CD4-positive, CD25-positive, alpha-beta regulatory T cell (primary cell): ENCODE measurements at regions not wholly inside any gene's neighbourhood (a gene's known extent, or its start where the extent isn't known, plus 50 kb on each side); places are given as distances from the start of the nearest gene placed in this dataset.

Source experiments
- ATAC-seq, 2 donors: fragments of 150-1000 bp; cut with Tn5 transposase; one replicate each; pipeline ENCODE4 v1.10.0; 2021; ENCODE audit warnings: low read depth in 2 of 2, moderate number of reproducible peaks in 2 of 2, moderate library complexity in 1 of 2
- DNase-seq, 3 donors: peaks; one replicate each; pipeline versions ENCODE4 v3.0.0 to v3.0.0-alpha.2; 2012 to 2022; ENCODE audit warnings: mixed read lengths in 1 of 3
- H3K27ac ChIP-seq: one replicate; pipeline ENCODE4 v1.7.0; 2013; ENCODE audit warnings: mild to moderate bottlenecking, low read length; ENCODE audit not compliant: insufficient read depth, poor library complexity, severe bottlenecking
- H3K27me3 ChIP-seq: one replicate; pipeline ENCODE4 v1.7.0; 2013; ENCODE audit warnings: low read length; ENCODE audit not compliant: control insufficient read depth, insufficient read depth
- H3K36me3 ChIP-seq: one replicate; pipeline ENCODE4 v1.7.0; 2013; ENCODE audit warnings: mild to moderate bottlenecking, low read length, moderate library complexity; ENCODE audit not compliant: control insufficient read depth, insufficient read depth
- H3K4me1 ChIP-seq: 2 replicates; pipeline ENCODE4 v1.7.0; 2013; ENCODE audit warnings: mild to moderate bottlenecking, low read length; ENCODE audit not compliant: insufficient read depth, control insufficient read depth, poor library complexity, severe bottlenecking
- H3K4me3 ChIP-seq: one replicate; pipeline ENCODE4 v1.7.0; 2013; ENCODE audit warnings: low read depth, mild to moderate bottlenecking, low read length, moderate library complexity
- H3K9me3 ChIP-seq, 2 experiments: 1 replicate in 1 of 2; 2 replicates in 1 of 2; pipeline ENCODE4 v1.7.0; 2013; ENCODE audit warnings: low read length in 2 of 2, mild to moderate bottlenecking in 1 of 2, moderate library complexity in 1 of 2; ENCODE audit not compliant: control insufficient read depth in 2 of 2
- H3K27ac Mint-ChIP-seq, 3 donors: one replicate each; pipeline ENCODE4 v1.8.0; 2020 to 2022; ENCODE audit warnings: mild to moderate bottlenecking in 3 of 3, mixed read lengths in 3 of 3, moderate library complexity in 2 of 3
- H3K27me3 Mint-ChIP-seq: one replicate; pipeline ENCODE4 v1.8.0; 2022; ENCODE audit warnings: mild to moderate bottlenecking, mixed read lengths
- H3K36me3 Mint-ChIP-seq: one replicate; pipeline ENCODE4 v1.8.0; 2020; ENCODE audit warnings: mixed read lengths
- H3K4me1 Mint-ChIP-seq, 4 donors: one replicate each; pipeline ENCODE4 v1.8.0; 2020 to 2022; ENCODE audit warnings: mixed read lengths in 4 of 4, mild to moderate bottlenecking in 1 of 4
- H3K4me3 Mint-ChIP-seq, 4 donors: one replicate each; pipeline ENCODE4 v1.8.0; 2020 to 2022; ENCODE audit warnings: mild to moderate bottlenecking in 4 of 4, mixed read lengths in 4 of 4, moderate library complexity in 3 of 4
- H3K9me3 Mint-ChIP-seq, 7 donors: one replicate each; pipeline ENCODE4 v1.8.0; 2020 to 2022; ENCODE audit warnings: mixed read lengths in 7 of 7, mild to moderate bottlenecking in 3 of 7, moderate library complexity in 2 of 7

DNA sequence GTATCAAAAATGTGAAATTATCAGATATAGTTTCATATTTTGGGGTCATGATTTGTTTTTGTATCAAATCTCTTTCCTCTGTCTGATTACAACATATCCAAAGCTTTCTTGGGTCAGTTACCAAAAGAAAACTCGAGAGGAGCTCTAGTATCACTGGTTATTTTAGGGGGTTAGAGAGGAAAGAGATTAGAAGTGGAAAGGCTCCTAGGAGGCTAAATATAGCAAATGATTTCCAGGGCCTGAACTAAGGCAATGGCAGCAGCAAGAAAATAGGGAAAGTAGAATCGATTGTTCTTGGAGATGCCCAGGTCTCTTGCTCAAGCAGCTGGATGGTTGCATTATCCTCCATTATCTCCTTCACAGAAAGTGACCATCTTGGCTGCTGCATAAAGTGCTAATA is 72.9 kb downstream of the NHLRC3 start:
- ATAC-seq (no peak), DNase-seq (no peak)
- H3K4me3 ChIP-seq = no peak overlapping the region
- no peak overlapping the region for H3K4me3 Mint-ChIP-seq
- no peak overlapping the region for H3K27ac Mint-ChIP-seq
- H3K9me3 ChIP-seq = no peaks in the 10 kb centered on the region
- H3K4me1 Mint-ChIP-seq = no peaks in the 10 kb centered on the region
- H3K27me3 ChIP-seq = peaks cover 10% of the 10 kb centered on the region
- no peaks in the 10 kb centered on the region for H3K36me3 Mint-ChIP-seq
- no peak overlapping the region for H3K27ac ChIP-seq
- H3K4me1 ChIP-seq = no peaks in the 10 kb centered on the region
- peaks cover 0 to 6% (median 3%) of the 10 kb centered on the region in 7 donors for H3K9me3 Mint-ChIP-seq
- peaks cover 7% of the 10 kb centered on the region for H3K27me3 Mint-ChIP-seq
- H3K36me3 ChIP-seq = no peaks in the 10 kb centered on the region

DNA sequence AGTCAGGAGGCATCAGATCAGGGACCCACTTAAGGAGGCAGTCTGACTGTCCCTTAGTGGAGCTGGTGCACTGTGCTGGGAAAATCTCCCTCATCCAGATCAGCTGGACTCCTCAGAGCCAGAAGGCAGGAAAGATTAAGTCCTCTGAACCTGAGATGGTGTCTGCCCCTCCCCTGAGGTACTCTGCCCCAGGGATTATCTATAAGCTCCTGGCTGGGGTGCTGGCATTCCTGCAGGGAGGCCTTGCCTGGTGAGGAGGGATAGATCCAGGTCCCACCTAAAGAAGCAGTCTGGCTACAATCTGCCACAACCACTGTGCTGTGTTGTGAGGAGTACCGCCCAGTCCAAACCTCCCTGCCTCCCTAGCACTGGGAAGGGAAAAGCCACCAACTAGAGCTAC is 81.2 kb downstream of the NHLRC3 start:
- H3K36me3 Mint-ChIP-seq = no peaks in the 10 kb centered on the region
- no peak overlapping the region for H3K4me3 ChIP-seq
- H3K4me1 Mint-ChIP-seq = no peaks in the 10 kb centered on the region
- no peak overlapping the region for H3K27ac ChIP-seq
- DNase-seq = no peak
- no peak overlapping the region for H3K27ac Mint-ChIP-seq
- H3K27me3 ChIP-seq = no peaks in the 10 kb centered on the region
- no peak overlapping the region for H3K4me3 Mint-ChIP-seq
- H3K27me3 Mint-ChIP-seq = peaks cover 18% of the 10 kb centered on the region
- peaks cover 0 to 5% (median 3%) of the 10 kb centered on the region in 7 donors for H3K9me3 Mint-ChIP-seq
- H3K36me3 ChIP-seq = no peaks in the 10 kb centered on the region
- no peaks in the 10 kb centered on the region for H3K4me1 ChIP-seq
- ATAC-seq = no peak
- no peaks in the 10 kb centered on the region for H3K9me3 ChIP-seq

DNA sequence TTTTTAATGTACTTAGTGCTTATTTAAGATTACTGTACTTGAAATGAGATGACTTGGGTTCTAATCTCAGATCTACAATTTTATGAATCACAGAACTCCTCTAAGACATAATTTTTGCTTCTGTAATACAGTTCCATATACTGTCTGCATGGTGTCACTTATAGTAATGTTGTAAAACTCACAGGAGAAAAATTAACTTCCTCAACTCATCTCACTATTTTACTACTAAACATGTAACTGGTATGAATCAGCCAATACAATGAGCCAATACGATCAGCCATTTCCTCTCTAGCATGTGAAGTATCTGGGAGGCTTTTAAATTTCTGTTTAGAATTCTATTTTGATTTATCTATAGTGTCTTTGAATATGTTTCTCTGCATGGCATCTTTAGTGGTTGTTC is 85.3 kb downstream of the NHLRC3 start:
- no peaks in the 10 kb centered on the region for H3K4me1 ChIP-seq
- no peak overlapping the region for H3K4me3 ChIP-seq
- Mint-ChIP-seq H3K9me3 (peaks cover 0 to 2% (median 0%) of the 10 kb centered on the region in 7 donors), H3K36me3 (no peaks in the 10 kb centered on the region), H3K4me1 (no peaks in the 10 kb centered on the region), H3K27ac (no peak overlapping the region), H3K27me3 (peaks cover 14% of the 10 kb centered on the region), H3K4me3 (no peak overlapping the region)
- ATAC-seq (no peak), DNase-seq (no peak)
- H3K27me3 ChIP-seq = no peaks in the 10 kb centered on the region
- H3K27ac ChIP-seq = no peak overlapping the region
- no peaks in the 10 kb centered on the region for H3K9me3 ChIP-seq
- H3K36me3 ChIP-seq = no peaks in the 10 kb centered on the region

DNA sequence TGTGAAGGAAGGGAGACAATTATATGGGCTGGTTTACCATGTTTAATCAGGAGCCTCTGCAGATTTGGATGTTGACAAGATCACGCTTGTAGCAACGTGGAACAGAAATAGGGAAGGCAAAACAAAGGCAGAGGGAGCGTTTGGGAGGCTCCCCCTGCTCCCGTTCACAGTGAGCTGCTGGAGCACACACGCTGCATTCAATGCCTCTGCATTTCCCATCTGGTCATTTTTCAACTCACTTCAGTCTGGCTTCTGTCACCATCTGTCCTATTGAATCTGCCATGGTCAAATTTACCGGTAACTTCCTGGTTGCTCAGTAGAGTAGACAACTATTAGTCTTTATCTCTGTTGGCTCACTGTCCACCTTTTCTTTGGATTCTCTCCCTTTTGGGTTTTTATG is 91.0 kb downstream of the NHLRC3 start:
- Mint-ChIP-seq H3K27ac (no peak overlapping the region), H3K27me3 (peaks cover 9% of the 10 kb centered on the region), H3K9me3 (peaks cover 0 to 2% (median 0%) of the 10 kb centered on the region in 7 donors), H3K36me3 (no peaks in the 10 kb centered on the region), H3K4me3 (no peak overlapping the region), H3K4me1 (no peaks in the 10 kb centered on the region)
- Histone ChIP-seq H3K27ac (no peak overlapping the region), H3K9me3 (no peaks in the 10 kb centered on the region), H3K36me3 (no peaks in the 10 kb centered on the region), H3K4me3 (no peak overlapping the region), H3K4me1 (no peaks in the 10 kb centered on the region), H3K27me3 (peaks cover 1% of the 10 kb centered on the region)
- DNase-seq = no peak
- ATAC-seq = no peak

DNA sequence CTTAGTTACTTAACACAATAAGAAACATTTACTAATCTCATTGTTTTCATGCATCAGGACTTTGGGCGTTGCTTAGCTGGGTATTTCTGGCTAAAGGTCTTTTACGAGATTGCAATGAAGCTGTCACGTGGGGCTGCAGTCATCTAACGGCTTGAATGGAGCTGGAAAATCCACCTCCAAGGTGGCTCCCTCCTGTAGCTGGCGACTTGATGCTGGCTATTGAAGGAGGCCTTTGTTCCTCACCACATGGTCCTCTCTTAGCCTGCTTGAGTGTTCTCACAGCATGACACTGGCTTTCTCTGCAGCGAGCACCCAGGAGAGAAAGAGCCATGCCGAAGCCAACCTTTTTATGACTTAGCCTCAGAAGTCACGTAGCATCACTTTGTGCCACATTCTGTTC is 92.0 kb downstream of the NHLRC3 start:
- peaks cover 1% of the 10 kb centered on the region for H3K27me3 ChIP-seq
- DNase-seq (no peak), ATAC-seq (no peak)
- no peak overlapping the region for H3K27ac ChIP-seq
- no peaks in the 10 kb centered on the region for H3K36me3 ChIP-seq
- H3K4me1 ChIP-seq = no peaks in the 10 kb centered on the region
- Mint-ChIP-seq H3K27me3 (peaks cover 2% of the 10 kb centered on the region), H3K36me3 (no peaks in the 10 kb centered on the region), H3K4me3 (no peak overlapping the region), H3K9me3 (peaks cover 0 to 2% (median 0%) of the 10 kb centered on the region in 7 donors), H3K27ac (no peak overlapping the region), H3K4me1 (no peaks in the 10 kb centered on the region)
- no peaks in the 10 kb centered on the region for H3K9me3 ChIP-seq
- no peak overlapping the region for H3K4me3 ChIP-seq

DNA sequence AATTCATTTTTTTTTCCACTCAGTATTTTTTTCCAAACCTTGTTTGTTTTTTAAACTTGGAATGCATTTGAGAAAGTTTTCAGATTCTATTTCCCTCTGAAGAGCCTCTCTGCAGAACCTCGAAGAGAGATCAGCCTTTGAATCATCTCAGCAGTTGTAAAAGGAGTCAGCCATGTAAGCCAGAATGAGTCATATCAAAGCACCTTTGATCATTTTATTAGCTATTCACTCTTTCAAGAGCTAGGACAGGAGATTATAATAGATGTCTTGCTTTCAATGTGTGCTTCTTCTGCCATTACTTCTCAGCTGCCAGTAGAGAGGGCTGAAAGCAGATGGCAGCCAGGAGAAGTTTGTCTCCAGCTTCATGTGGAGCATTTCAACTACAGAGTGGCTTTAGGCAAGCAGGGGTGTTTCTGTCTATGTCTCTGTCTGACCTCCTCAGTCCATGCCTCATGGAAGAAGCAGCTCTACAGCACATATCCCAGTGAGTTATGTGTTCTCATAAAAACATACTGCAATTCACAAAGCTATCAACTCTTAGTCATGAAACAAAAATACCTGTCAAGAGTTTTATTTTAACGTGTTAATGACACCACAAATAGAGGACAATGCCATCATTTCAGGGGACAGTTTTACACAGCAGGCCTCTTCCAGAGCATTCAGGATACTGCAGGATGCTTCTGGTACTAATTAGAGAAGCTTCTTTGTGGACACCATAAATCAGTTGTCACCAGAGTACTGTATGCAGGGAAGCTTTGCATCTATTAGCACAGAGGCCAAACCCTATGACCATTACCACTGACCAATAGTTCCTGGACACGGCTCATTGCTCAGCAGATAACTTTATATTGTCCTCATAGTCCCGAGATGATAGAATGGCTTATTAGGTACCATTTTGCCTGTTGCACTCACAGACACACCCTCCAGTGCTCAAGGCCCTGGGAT is 94.3 kb downstream of the NHLRC3 start:
- H3K4me1 Mint-ChIP-seq = no peaks in the 10 kb centered on the region
- H3K27ac ChIP-seq = no peak overlapping the region
- ATAC-seq = no peak
- H3K4me3 ChIP-seq = no peak overlapping the region
- no peak for DNase-seq
- no peaks in the 10 kb centered on the region for H3K27me3 Mint-ChIP-seq
- H3K4me1 ChIP-seq = no peaks in the 10 kb centered on the region
- no peaks in the 10 kb centered on the region for H3K36me3 ChIP-seq
- peaks cover 1% of the 10 kb centered on the region for H3K27me3 ChIP-seq
- no peak overlapping the region for H3K4me3 Mint-ChIP-seq
- no peaks in the 10 kb centered on the region for H3K36me3 Mint-ChIP-seq
- H3K27ac Mint-ChIP-seq = no peak overlapping the region
- peaks cover 0 to 2% (median 0%) of the 10 kb centered on the region in 7 donors for H3K9me3 Mint-ChIP-seq
- H3K9me3 ChIP-seq = no peaks in the 10 kb centered on the region

DNA sequence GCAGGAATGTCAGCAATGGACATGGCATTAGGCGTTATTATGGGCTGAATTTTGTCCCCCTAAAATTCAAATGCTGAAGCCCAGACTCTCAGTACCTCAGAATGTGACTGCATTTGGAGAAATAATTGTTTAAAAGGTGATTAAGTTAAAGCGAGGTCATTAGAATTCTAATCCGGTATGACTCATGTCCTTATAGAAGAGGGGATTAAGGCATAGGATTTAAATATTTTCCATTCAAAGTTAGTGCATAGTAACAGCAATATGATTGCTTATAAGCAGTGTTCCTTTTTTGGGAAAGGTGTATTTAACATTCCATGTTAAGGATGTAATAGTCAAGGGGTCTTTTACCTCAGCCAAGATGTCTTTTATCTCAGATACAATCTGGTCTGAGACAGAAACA is 95.5 kb downstream of the NHLRC3 start:
- H3K4me1 ChIP-seq = no peaks in the 10 kb centered on the region
- H3K27ac Mint-ChIP-seq = no peak overlapping the region
- H3K27me3 ChIP-seq = peaks cover 1% of the 10 kb centered on the region
- no peak overlapping the region for H3K4me3 ChIP-seq
- H3K9me3 ChIP-seq = no peaks in the 10 kb centered on the region
- no peak overlapping the region for H3K4me3 Mint-ChIP-seq
- peaks cover 0 to 2% (median 0%) of the 10 kb centered on the region in 7 donors for H3K9me3 Mint-ChIP-seq
- H3K36me3 ChIP-seq = no peaks in the 10 kb centered on the region
- H3K36me3 Mint-ChIP-seq = no peaks in the 10 kb centered on the region
- DNase-seq = no peak
- no peaks in the 10 kb centered on the region for H3K4me1 Mint-ChIP-seq
- H3K27ac ChIP-seq = no peak overlapping the region
- no peak for ATAC-seq
- H3K27me3 Mint-ChIP-seq = no peaks in the 10 kb centered on the region

DNA sequence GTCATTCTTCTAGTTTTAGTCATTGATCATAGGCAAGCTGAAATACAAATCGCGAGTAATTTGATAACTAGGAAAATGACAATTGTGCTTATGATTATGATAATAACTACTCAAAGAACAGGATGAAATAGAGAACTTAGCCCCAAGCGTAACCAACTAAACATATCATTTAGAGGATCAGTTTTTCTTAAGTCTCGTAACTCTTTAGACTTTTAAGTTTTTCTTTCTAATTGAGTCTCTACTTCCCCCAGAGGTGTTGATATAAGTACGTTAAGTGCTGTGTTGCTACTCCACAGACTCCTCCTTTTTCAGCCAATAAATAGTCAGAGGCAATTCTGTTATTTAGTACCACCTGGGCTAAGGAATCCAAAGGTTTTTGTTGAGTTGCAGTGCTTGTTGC is 96.3 kb downstream of the NHLRC3 start:
- H3K4me3 Mint-ChIP-seq = no peak overlapping the region
- Histone ChIP-seq H3K4me3 (no peak overlapping the region), H3K36me3 (no peaks in the 10 kb centered on the region), H3K27ac (no peak overlapping the region), H3K27me3 (no peaks in the 10 kb centered on the region), H3K9me3 (no peaks in the 10 kb centered on the region), H3K4me1 (no peaks in the 10 kb centered on the region)
- DNase-seq (no peak), ATAC-seq (no peak)
- no peaks in the 10 kb centered on the region for H3K4me1 Mint-ChIP-seq
- no peak overlapping the region for H3K27ac Mint-ChIP-seq
- H3K36me3 Mint-ChIP-seq = no peaks in the 10 kb centered on the region
- H3K9me3 Mint-ChIP-seq = peaks cover 0 to 2% (median 0%) of the 10 kb centered on the region in 7 donors
- H3K27me3 Mint-ChIP-seq = no peaks in the 10 kb centered on the region
